Ovary (tissue), 7 donors: ENCODE measurements at regions not wholly inside any gene's neighbourhood (a gene's known extent, or its start where the extent isn't known, plus 50 kb on each side); places are given as distances from the start of the nearest gene placed in this dataset.
"Not testable (repeated sequence)": the region's sequence is repeated elsewhere in the genome, so short reads cannot be mapped to it uniquely, and the experiment has no call there.

Experiments used
- DNase-seq, 5 donors: peaks; one replicate each; pipeline ENCODE4 v3.0.0-alpha.2; 2019 to 2020
- H3K27ac ChIP-seq, 2 donors: fragments of 200-600 bp; one replicate each; pipeline versions ENCODE4 v1.5.1 to v1.8.0; 2019 to 2022
- H3K27me3 ChIP-seq: fragments of 200-600 bp; one replicate; pipeline ENCODE4 v1.8.0; 2022
- H3K36me3 ChIP-seq: fragments of 200-600 bp; sonication (generic); one replicate; pipeline ENCODE4 v1.5.1; 2019
- H3K4me1 ChIP-seq: one replicate; pipeline ENCODE4 v1.8.1; 2013; ENCODE audit warnings: mild to moderate bottlenecking, moderate library complexity; ENCODE audit not compliant: insufficient read depth
- H3K4me3 ChIP-seq: fragments of 200-600 bp; sonication (generic); one replicate; pipeline ENCODE4 v1.5.1; 2017
- H3K9me3 ChIP-seq, 2 donors: fragments of 200-600 bp in 1 of 2; sonication (generic) in 1 of 2; one replicate each; pipeline versions ENCODE4 v1.5.1 to v1.8.1; 2013 to 2019; ENCODE audit warnings: mild to moderate bottlenecking in 1 of 2, moderate library complexity in 1 of 2
- EP300 ChIP-seq: sonication (generic); formaldehyde crosslinking; IDR thresholded peaks from one replicate; pipeline ENCODE4 v1.6.1; 2017; ENCODE audit warnings: antibody characterized with exemption
- POLR2A ChIP-seq: fragments of 450-650 bp; IDR thresholded peaks from one replicate; pipeline ENCODE4 v1.6.1; 2017; ENCODE audit warnings: antibody characterized with exemption, mild to moderate bottlenecking, moderate library complexity
- WGBS, 3 donors: extraction: QIAGEN DNeasy Blood & Tissue Kit in 1 of 3; methylation state at CpG; one replicate each; pipeline versions ENCODE4 v1.1.5 to v1.1.7; 2013 to 2017; 5-methylcytosine and 5-hydroxymethylcytosine counted together
- intact Hi-C, 4 donors: fragments of 100-400 bp; cut with DNase I; formaldehyde crosslinking; loops; one replicate each; pipeline versions ENCODE4 v1.11.0 to v1.15.1; 2022 to 2023
- TF ChIP-seq, protein P1 (sequence below), 3 donors: fragments of 450-650 bp in 2 of 3; fragments of 200-600 bp in 1 of 3; IDR thresholded peaks; one replicate each; pipeline versions ENCODE4 v1.5.1 to v1.8.0; 2016 to 2022; ENCODE audit warnings: antibody characterized with exemption in 3 of 3, mild to moderate bottlenecking in 1 of 3
- donor health status: DM: no; HTN: no; CAD: no; lungs with moderate emphysema.
- donor health status: DM: no; HTN: no; CAD: no.
- donor health status: Bipolar disorder and iron deficiency.
- donor health status: DM: no; HTN: no; CAD: no.
- donor health status: DM: yes; HTN: yes; CAD: no.

DNA sequence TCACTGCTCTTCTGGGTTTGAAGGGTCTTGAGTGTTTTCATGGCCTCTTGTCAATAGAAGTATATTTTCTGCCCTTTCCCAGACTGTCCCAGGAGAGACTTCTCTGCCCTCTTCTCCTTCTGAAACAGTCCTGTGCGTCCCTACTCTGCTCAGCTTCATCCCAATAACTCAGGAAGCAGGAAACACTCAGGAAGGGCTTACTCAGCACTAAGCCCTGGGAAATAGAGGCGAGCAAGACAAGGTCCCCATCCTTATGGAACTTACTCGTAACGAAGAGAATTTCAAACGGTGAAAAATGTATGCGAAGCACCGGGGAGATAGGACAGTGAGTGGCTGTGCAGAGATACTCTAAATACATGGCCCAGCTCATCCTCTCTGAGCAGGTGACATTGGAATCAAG, 52.8 kb upstream of the TFRC start:
- intact Hi-C loops, result no loop called here
- Histone ChIP-seq H3K4me1 (peaks cover 11% of the 10 kb centered on the region), H3K27me3 (no peaks in the 10 kb centered on the region), H3K9me3 (no peaks in the 10 kb centered on the region), H3K36me3 (no peaks in the 10 kb centered on the region), H3K4me3 (no peak overlapping the region), H3K27ac (no peak overlapping the region)
- DNase-seq, result peak in 1 of 5 donors; percentile 3
- 89 to 93% (median 92%) methylated on average over 7 of the region's 7 CpGs for WGBS, 3 donors
- no peak for TF ChIP-seq EP300
- TF ChIP-seq, protein P1, sequence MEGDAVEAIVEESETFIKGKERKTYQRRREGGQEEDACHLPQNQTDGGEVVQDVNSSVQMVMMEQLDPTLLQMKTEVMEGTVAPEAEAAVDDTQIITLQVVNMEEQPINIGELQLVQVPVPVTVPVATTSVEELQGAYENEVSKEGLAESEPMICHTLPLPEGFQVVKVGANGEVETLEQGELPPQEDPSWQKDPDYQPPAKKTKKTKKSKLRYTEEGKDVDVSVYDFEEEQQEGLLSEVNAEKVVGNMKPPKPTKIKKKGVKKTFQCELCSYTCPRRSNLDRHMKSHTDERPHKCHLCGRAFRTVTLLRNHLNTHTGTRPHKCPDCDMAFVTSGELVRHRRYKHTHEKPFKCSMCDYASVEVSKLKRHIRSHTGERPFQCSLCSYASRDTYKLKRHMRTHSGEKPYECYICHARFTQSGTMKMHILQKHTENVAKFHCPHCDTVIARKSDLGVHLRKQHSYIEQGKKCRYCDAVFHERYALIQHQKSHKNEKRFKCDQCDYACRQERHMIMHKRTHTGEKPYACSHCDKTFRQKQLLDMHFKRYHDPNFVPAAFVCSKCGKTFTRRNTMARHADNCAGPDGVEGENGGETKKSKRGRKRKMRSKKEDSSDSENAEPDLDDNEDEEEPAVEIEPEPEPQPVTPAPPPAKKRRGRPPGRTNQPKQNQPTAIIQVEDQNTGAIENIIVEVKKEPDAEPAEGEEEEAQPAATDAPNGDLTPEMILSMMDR (IDR thresholded peaks at IDR 0.05), result no peak
- TF ChIP-seq POLR2A, result no peak

DNA sequence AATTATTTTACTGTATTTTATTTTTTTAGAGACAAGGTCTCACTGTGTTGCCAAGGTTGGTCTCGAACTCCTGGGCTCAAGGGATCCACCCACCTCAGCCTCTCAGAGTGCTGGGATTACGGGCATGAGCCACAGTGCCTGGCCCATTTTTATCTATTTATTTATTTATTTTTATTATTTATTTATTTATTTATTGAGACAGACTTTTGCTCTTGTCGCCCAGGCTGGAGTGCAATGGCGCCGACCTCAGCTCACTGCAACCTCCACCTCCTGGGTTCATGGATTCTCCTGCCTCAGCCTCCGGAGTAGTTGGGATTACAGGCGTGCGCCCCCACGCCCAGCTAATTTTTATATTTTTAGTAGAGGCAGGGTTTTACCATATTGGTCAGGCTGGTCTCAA, 52.0 kb upstream of the TFRC start:
- H3K27ac ChIP-seq, DNase-seq, intact Hi-C loops, H3K4me3 ChIP-seq, H3K27me3 ChIP-seq, H3K36me3 ChIP-seq, H3K9me3 ChIP-seq: not testable (repeated sequence)
- peaks cover 10% of the 10 kb centered on the region for H3K4me1 ChIP-seq
- WGBS, 3 donors, result 93 to 98% (median 97%) methylated on average over 9 of the region's 9 CpGs

DNA sequence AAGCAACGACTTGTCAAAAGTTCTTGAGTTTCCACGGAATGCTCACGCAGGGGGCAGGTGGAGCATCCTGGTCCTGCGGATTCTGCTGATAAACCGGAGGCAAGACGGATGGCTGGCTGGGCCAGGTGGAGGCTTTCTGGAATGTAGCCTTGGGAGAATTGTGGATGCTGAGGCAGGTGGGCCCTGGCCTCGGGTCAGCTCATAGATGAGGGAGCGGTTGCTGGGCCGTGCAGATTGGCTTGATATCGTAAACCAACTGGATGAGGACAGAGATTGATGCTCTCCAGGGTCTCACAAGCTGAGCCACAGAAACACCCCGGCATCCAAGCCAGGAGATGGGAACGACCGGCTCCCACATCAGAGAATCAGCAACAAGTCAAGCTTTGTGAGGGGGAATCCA, 50.0 kb upstream of the TFRC start:
- DNase-seq, result no peak
- no peak overlapping the region for H3K27ac ChIP-seq
- no peaks in the 10 kb centered on the region for H3K27me3 ChIP-seq
- H3K9me3 ChIP-seq, result no peaks in the 10 kb centered on the region
- peaks cover 9% of the 10 kb centered on the region for H3K4me1 ChIP-seq
- intact Hi-C loops, result no loop called here
- 77 to 85% (median 85%) methylated on average over 13 of the region's 13 CpGs for WGBS, 3 donors
- no peak overlapping the region for H3K4me3 ChIP-seq
- TF ChIP-seq EP300, result no peak
- TF ChIP-seq, protein P1 (IDR thresholded peaks at IDR 0.05), result no peak
- TF ChIP-seq POLR2A, result no peak
- H3K36me3 ChIP-seq, result no peaks in the 10 kb centered on the region
